Activated CD8-positive, alpha-beta T cell treated with anti-CD3 and anti-CD28 coated beads for 36 hours (primary cell): ENCODE measurements at regions not wholly inside any gene's neighbourhood (a gene's known extent, or its start where the extent isn't known, plus 50 kb on each side); places are given as distances from the start of the nearest gene placed in this dataset.

Experiments
- ATAC-seq: fragments of 200-7000 bp; cut with Tn5 transposase; one replicate; pipeline ENCODE4 v1.10.0; 2021; ENCODE audit warnings: mild to moderate bottlenecking, moderate library complexity
- CTCF ChIA-PET: fragments of 350-600 bp; sonication (Branson Sonifier 250); formaldehyde crosslinking; loops from one replicate; lab custom pipeline; 2021; ENCODE audit warnings: antibody characterized with exemption; lab: Charles Lee
- POLR2A ChIA-PET: fragments of 350-600 bp; sonication (Branson Sonifier 250); formaldehyde crosslinking; loops from one replicate; lab custom pipeline; 2021; ENCODE audit warnings: antibody characterized with exemption; lab: Charles Lee
- DNase-seq: peaks from one replicate; pipeline ENCODE4 v3.0.0-alpha.2; 2020
- H3K27ac Mint-ChIP-seq: one replicate; pipeline ENCODE4 v1.8.0; 2021; ENCODE audit warnings: mild to moderate bottlenecking, mixed read lengths
- H3K27me3 Mint-ChIP-seq: one replicate; pipeline ENCODE4 v1.8.0; 2021; ENCODE audit warnings: mixed read lengths
- H3K36me3 Mint-ChIP-seq: one replicate; pipeline ENCODE4 v1.8.0; 2021; ENCODE audit warnings: low read depth, mixed read lengths
- H3K4me1 Mint-ChIP-seq: one replicate; pipeline ENCODE4 v1.8.0; 2021; ENCODE audit warnings: low read depth, mixed read lengths
- H3K4me3 Mint-ChIP-seq: one replicate; pipeline ENCODE4 v1.8.0; 2021; ENCODE audit warnings: mild to moderate bottlenecking, moderate library complexity, mixed read lengths
- H3K9me3 Mint-ChIP-seq: one replicate; pipeline ENCODE4 v1.8.0; 2021; ENCODE audit warnings: mixed read lengths
- CTCF ChIP-seq: fragments of 200-600 bp; IDR thresholded peaks from one replicate; pipeline ENCODE4 v1.8.0; 2022; ENCODE audit warnings: antibody characterized with exemption, mild to moderate bottlenecking
- intact Hi-C: fragments of 100-400 bp; cut with micrococcal nuclease; formaldehyde crosslinking; loops from one replicate; pipeline ENCODE4 v1.10.0; 2022

- CTCF ChIA-PET: no interaction called here
- Mint-ChIP-seq H3K36me3 (no peaks in the 10 kb centered on the region), H3K9me3 (peaks cover 9% of the 10 kb centered on the region), H3K27ac (no peak overlapping the region), H3K4me1 (no peaks in the 10 kb centered on the region), H3K4me3 (no peak overlapping the region), H3K27me3 (no peaks in the 10 kb centered on the region)
- POLR2A ChIA-PET: no interaction called here
- DNase-seq: no peak
- no peak for TF ChIP-seq CTCF
- intact Hi-C loops: no loop called here
- no peak for ATAC-seq
These were observed 475.6 kb downstream of the PCDH10 start for GRCh38 chr4:133624744-133625143.

- Mint-ChIP-seq H3K27me3 (no peaks in the 10 kb centered on the region), H3K27ac (no peak overlapping the region), H3K4me1 (no peaks in the 10 kb centered on the region), H3K36me3 (no peaks in the 10 kb centered on the region), H3K9me3 (peaks cover 1% of the 10 kb centered on the region), H3K4me3 (no peak overlapping the region)
- intact Hi-C loops: no loop called here
- ChIA-PET POLR2A (no interaction called here), CTCF (no interaction called here)
- no peak for TF ChIP-seq CTCF
- ATAC-seq (no peak), DNase-seq (no peak)
These were observed 474.8 kb downstream of the PCDH10 start for GRCh38 chr4:133623847-133624246.

GRCh38 chr4:133621628-133622027 lies 472.5 kb downstream of the PCDH10 start:
- no peak for TF ChIP-seq CTCF
- intact Hi-C loops: no loop called here
- ChIA-PET CTCF (no interaction called here), POLR2A (no interaction called here)
- ATAC-seq (no peak), DNase-seq (no peak)
- no peaks in the 10 kb centered on the region for H3K36me3 Mint-ChIP-seq
- no peak overlapping the region for H3K27ac Mint-ChIP-seq
- H3K4me1 Mint-ChIP-seq: no peaks in the 10 kb centered on the region
- no peak overlapping the region for H3K4me3 Mint-ChIP-seq
- H3K27me3 Mint-ChIP-seq: no peaks in the 10 kb centered on the region
- peaks cover under 1% of the 10 kb centered on the region for H3K9me3 Mint-ChIP-seq

- Mint-ChIP-seq H3K27ac (no peak overlapping the region), H3K27me3 (no peaks in the 10 kb centered on the region), H3K36me3 (no peaks in the 10 kb centered on the region), H3K4me3 (no peak overlapping the region), H3K4me1 (no peaks in the 10 kb centered on the region), H3K9me3 (peaks cover 3% of the 10 kb centered on the region)
- CTCF ChIA-PET: no interaction called here
- intact Hi-C loops: no loop called here
- no peak for TF ChIP-seq CTCF
- no peak for ATAC-seq
- POLR2A ChIA-PET: no interaction called here
- no peak for DNase-seq
These were observed 471.5 kb downstream of the PCDH10 start for GRCh38 chr4:133620555-133620954.

GRCh38 chr4:133618963-133619362 lies 469.9 kb downstream of the PCDH10 start:
- no peak for TF ChIP-seq CTCF
- Mint-ChIP-seq H3K27me3 (no peaks in the 10 kb centered on the region), H3K9me3 (peaks cover 3% of the 10 kb centered on the region), H3K27ac (no peak overlapping the region), H3K4me1 (no peaks in the 10 kb centered on the region), H3K4me3 (no peak overlapping the region), H3K36me3 (no peaks in the 10 kb centered on the region)
- intact Hi-C loops: no loop called here
- ChIA-PET CTCF (no interaction called here), POLR2A (no interaction called here)
- DNase-seq: no peak
- no peak for ATAC-seq
